Naive thymus-derived CD8-positive, alpha-beta T cell (primary cell): ENCODE measurements at regions not wholly inside any gene's neighbourhood (a gene's known extent, or its start where the extent isn't known, plus 50 kb on each side); places are given as distances from the start of the nearest gene placed in this dataset.

ENCODE experiments used
- ATAC-seq, 2 donors: fragments of 150-1000 bp; cut with Tn5 transposase in 1 of 2; sonication (Bioruptor Pico), chemical (Tn5 transposase) in 1 of 2; 1 replicate in 1 of 2; 2 replicates in 1 of 2; pipeline ENCODE4 v1.10.0; 2021; ENCODE audit warnings: mild to moderate bottlenecking in 2 of 2, moderate library complexity in 2 of 2
- POLR2A ChIA-PET: fragments of 350-600 bp; sonication (Branson Sonifier 250); formaldehyde crosslinking; loops from one replicate; lab custom pipeline; 2021; ENCODE audit warnings: antibody characterized with exemption; lab: Charles Lee
- DNase-seq, 10 donors: peaks; one replicate each; pipeline versions ENCODE4 v3.0.0 to v3.0.0-alpha.2; 2020 to 2022
- H3K27ac Mint-ChIP-seq, 10 donors: one replicate each; pipeline ENCODE4 v1.8.0; 2020 to 2022; ENCODE audit warnings: mild to moderate bottlenecking in 10 of 10, mixed read lengths in 10 of 10, moderate library complexity in 4 of 10, inconsistent platforms in 1 of 10
- H3K27me3 Mint-ChIP-seq, 5 donors: one replicate each; pipeline ENCODE4 v1.8.0; 2021 to 2022; ENCODE audit warnings: mixed read lengths in 5 of 5
- H3K36me3 Mint-ChIP-seq, 3 donors: one replicate each; pipeline ENCODE4 v1.8.0; 2020 to 2022; ENCODE audit warnings: mixed read lengths in 3 of 3, mild to moderate bottlenecking in 2 of 3, inconsistent platforms in 1 of 3
- H3K4me1 Mint-ChIP-seq, 4 donors: one replicate each; pipeline ENCODE4 v1.8.0; 2021 to 2022; ENCODE audit warnings: mixed read lengths in 4 of 4
- H3K4me3 Mint-ChIP-seq, 10 donors: one replicate each; pipeline ENCODE4 v1.8.0; 2020 to 2022; ENCODE audit warnings: mild to moderate bottlenecking in 10 of 10, mixed read lengths in 10 of 10, moderate library complexity in 6 of 10, inconsistent platforms in 1 of 10
- H3K9me3 Mint-ChIP-seq, 9 donors: one replicate each; pipeline ENCODE4 v1.8.0; 2020 to 2022; ENCODE audit warnings: mixed read lengths in 9 of 9, mild to moderate bottlenecking in 3 of 9, inconsistent platforms in 1 of 9, moderate library complexity in 1 of 9

DNA sequence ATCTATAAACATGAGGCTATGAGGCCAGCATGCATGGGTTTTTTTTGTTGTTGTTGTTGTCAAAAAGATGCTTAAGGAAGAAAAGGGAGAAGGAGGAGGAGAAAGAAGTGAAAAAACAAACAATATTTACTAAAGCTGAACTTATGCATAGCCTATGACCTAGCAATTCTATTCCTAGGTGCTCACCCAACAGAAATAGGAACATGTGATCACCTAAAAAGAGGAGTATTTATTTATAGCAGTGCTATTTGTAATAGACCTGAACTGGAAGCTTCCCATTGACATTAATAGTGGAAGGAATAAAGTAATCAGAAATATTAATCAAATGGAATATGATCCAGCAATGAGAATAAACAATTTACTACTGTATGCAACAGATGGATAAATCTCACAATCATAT is 156.5 kb upstream of the OLIG3 start:
- Mint-ChIP-seq H3K27me3 (peaks cover 5 to 16% (median 11%) of the 10 kb centered on the region in 5 donors), H3K9me3 (peaks cover 0 to 42% (median 0%) of the 10 kb centered on the region in 9 donors), H3K4me1 (no peaks in the 10 kb centered on the region), H3K4me3 (no peak overlapping the region), H3K36me3 (peaks cover 0 to 7% (median 4%) of the 10 kb centered on the region in 3 donors), H3K27ac (peak overlapping the region in 1 of 10 donors; percentile 3)
- DNase-seq, result no peak
- no peak for ATAC-seq
- POLR2A ChIA-PET, result no interaction called here

DNA sequence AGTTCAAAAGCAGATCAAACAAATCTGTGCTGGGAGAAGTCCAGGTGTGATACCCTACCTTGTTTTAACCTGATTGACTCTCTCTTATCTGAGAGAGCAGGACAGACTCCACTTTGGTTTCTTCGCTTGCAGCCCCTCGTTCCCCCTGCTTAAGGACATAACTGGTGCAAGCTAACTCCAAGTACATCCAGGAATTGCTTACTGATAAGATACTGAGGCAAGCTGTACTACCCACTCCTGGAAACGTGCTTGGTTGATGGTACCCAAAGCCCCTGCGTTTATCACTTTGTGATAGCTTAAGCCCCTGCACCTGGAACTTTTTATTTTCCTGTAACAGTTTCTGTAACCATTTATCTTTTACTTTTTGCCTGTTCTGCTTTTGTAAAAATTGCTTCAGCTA is 157.0 kb upstream of the OLIG3 start:
- DNase-seq (no peak), ATAC-seq (no peak)
- no peak overlapping the region for H3K27ac Mint-ChIP-seq
- peaks cover 0 to 7% (median 4%) of the 10 kb centered on the region in 3 donors for H3K36me3 Mint-ChIP-seq
- peaks cover 4 to 16% (median 10%) of the 10 kb centered on the region in 5 donors for H3K27me3 Mint-ChIP-seq
- peaks cover 0 to 47% (median 0%) of the 10 kb centered on the region in 9 donors for H3K9me3 Mint-ChIP-seq
- POLR2A ChIA-PET, result no interaction called here
- H3K4me3 Mint-ChIP-seq, result no peak overlapping the region
- no peaks in the 10 kb centered on the region for H3K4me1 Mint-ChIP-seq

DNA sequence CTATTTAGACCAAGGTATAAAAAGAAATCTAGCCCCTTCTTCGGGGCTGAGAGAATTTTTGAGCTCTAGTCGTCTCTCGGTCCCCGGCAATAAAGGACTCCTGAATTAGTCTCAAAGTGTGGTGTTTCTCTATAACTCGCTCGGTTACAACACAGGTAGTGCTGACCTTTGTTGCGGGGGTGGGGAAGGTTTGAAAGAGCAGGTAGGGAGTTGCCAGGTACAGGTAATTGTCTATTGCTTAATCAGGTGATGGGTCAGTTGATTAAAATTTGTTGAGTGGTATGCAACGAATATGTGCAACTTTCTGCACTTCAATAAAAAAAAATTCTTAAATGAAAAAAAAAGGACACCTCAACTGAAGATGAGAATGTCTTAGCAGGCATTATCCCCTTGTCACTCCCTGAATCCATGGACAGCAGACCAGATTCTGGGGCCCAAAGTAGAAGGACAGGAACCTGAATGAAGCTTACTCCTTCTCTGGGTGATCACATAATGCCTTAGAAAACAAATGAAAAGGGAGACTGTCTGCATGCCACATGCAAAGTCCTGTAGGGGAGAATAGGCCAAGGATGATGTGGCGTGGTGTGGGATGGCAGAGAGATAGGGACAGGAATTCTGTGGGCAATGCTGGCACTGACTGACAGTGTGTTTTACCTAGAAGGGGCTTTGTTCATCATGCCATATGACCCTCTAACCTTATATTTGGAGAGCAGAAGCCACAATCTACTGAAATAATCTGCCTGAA is 157.6 kb upstream of the OLIG3 start:
- H3K27ac Mint-ChIP-seq, result no peak overlapping the region
- peaks cover 4 to 16% (median 8%) of the 10 kb centered on the region in 5 donors for H3K27me3 Mint-ChIP-seq
- no peaks in the 10 kb centered on the region for H3K4me1 Mint-ChIP-seq
- peaks cover 0 to 52% (median 0%) of the 10 kb centered on the region in 9 donors for H3K9me3 Mint-ChIP-seq
- POLR2A ChIA-PET, result no interaction called here
- no peak for DNase-seq
- ATAC-seq, result no peak
- H3K4me3 Mint-ChIP-seq, result no peak overlapping the region
- H3K36me3 Mint-ChIP-seq, result peaks cover 0 to 11% (median 4%) of the 10 kb centered on the region in 3 donors

DNA sequence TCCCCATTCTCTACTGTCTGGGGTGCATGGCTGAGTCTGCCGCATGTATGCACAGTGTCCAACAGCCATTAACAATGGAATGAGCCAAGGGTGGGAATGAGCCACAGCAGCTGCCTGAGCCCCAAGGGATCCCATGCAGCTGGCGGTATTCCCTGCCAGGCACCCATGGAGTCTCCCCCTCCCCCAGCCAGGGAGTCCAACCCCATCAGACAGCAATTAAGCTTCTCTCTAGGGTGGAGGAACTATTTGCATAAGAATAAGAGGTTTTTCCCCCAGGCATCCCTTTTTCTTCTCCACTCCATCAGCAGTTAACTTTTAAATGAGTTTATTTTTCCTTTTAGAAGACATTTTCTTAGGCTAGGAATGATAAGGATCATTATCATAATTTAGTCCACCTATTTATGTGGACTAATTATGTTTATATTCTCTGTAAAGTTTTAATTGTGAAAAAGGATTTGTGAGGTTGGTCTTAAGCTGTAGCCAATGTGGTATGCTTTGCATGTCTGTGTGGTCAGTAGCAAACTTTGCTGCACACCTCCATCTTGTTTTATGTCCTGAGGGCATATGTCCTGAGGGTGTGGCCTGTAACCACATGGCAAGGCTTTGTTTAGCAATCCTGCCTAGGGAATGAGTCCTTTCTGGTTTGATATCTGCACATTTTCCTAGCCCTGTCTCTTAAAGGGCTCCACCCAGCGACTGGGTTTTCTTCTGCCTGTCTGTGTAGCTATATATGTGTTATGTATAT is 158.9 kb upstream of the OLIG3 start:
- ATAC-seq, result no peak
- Mint-ChIP-seq H3K36me3 (peaks cover 0 to 14% (median 4%) of the 10 kb centered on the region in 3 donors), H3K9me3 (peaks cover 0 to 54% (median 0%) of the 10 kb centered on the region in 9 donors), H3K4me3 (no peak overlapping the region), H3K27ac (no peak overlapping the region), H3K4me1 (no peaks in the 10 kb centered on the region), H3K27me3 (peaks cover 0 to 11% (median 3%) of the 10 kb centered on the region in 5 donors)
- no peak for DNase-seq
- POLR2A ChIA-PET, result no interaction called here

DNA sequence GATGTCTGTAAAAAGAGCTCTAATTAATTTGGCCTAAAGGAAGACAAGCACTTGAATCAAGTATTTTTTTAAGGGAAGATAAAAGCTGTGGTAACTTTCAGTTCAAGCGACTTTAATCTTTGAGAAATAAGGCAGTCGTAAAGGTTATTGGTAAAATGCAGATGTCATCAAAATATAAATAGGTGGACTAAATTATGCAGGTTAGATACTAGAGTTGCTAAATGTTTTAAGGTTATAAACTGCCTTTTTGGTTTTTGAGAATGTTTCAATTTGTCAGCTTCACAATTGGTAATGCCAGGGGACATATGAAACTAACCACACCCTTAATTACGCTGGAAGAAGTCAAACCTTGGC is 159.5 kb upstream of the OLIG3 start:
- DNase-seq (no peak), ATAC-seq (no peak)
- Mint-ChIP-seq H3K4me1 (no peaks in the 10 kb centered on the region), H3K4me3 (no peak overlapping the region), H3K9me3 (peaks cover 0 to 54% (median 0%) of the 10 kb centered on the region in 9 donors), H3K27me3 (peaks cover 0 to 8% (median 3%) of the 10 kb centered on the region in 5 donors), H3K36me3 (peaks cover 0 to 14% (median 4%) of the 10 kb centered on the region in 3 donors), H3K27ac (no peak overlapping the region)
- POLR2A ChIA-PET, result no interaction called here

DNA sequence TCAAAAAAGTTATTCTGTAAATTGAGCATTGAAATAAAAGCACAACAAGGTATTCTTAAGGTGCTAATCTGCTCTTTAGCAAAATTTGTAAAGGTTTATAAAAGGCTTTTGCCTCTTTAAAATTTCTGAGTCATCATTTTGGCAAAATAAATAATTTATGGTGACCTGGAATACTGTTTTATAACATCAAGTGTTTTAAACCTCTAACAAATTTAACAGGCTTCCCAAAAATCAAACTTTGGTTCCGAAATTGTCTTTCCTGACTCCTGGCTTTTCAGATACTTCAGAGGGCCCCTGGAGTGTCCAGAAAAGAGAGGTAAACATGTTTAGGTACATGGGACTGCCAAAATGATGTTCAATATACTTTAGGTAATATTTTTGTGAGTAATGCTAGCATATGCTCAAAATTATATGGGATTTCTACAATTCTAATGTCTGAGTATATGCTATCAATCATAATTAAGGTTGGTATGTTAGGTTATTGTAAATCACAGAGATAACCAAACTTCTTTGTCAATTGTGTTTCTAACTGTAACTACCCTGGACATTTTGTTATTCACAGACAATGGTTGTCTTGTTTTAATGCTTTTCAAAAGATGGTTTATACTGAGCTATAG is 160.3 kb upstream of the OLIG3 start:
- H3K4me1 Mint-ChIP-seq, result no peaks in the 10 kb centered on the region
- H3K27ac Mint-ChIP-seq, result no peak overlapping the region
- H3K27me3 Mint-ChIP-seq, result peaks cover 0 to 8% (median 3%) of the 10 kb centered on the region in 5 donors
- POLR2A ChIA-PET, result interaction anchor here (0.5 kb wide), 1 partner anchor 240 kb away, joined by 7 read pairs; no protein-coding TSS in a partner anchor
- peaks cover 0 to 14% (median 4%) of the 10 kb centered on the region in 3 donors for H3K36me3 Mint-ChIP-seq
- peaks cover 0 to 54% (median 0%) of the 10 kb centered on the region in 9 donors for H3K9me3 Mint-ChIP-seq
- ATAC-seq (no peak), DNase-seq (no peak)
- H3K4me3 Mint-ChIP-seq, result no peak overlapping the region

DNA sequence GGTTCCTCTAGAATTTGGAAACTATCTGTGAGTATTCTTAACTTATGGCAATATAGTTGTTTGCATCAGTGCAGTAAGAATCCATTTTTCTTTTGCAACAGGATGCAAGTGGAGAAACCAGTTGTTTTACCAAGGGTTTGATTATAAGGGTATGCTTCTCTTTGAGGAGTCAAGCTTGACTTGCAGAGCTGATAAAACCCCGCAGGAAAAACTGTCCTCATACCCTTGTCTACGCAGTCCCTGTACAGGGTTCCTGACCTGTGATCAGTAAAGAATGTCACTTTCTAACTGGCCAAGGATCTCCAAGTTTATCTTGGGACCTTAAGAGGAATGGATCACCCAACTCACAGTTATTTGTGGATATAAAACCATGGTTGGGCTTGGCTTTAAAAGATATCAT is 161.1 kb upstream of the OLIG3 start:
- POLR2A ChIA-PET, result interaction anchor here (0.5 kb wide), 1 partner anchor 241 kb away, joined by 7 read pairs; no protein-coding TSS in a partner anchor
- no peak for DNase-seq
- H3K27me3 Mint-ChIP-seq, result peaks cover 0 to 7% (median 3%) of the 10 kb centered on the region in 5 donors
- H3K4me3 Mint-ChIP-seq, result no peak overlapping the region
- no peaks in the 10 kb centered on the region for H3K4me1 Mint-ChIP-seq
- H3K36me3 Mint-ChIP-seq, result peaks cover 0 to 14% (median 4%) of the 10 kb centered on the region in 3 donors
- peaks cover 0 to 54% (median 0%) of the 10 kb centered on the region in 9 donors for H3K9me3 Mint-ChIP-seq
- H3K27ac Mint-ChIP-seq, result no peak overlapping the region
- ATAC-seq, result no peak

DNA sequence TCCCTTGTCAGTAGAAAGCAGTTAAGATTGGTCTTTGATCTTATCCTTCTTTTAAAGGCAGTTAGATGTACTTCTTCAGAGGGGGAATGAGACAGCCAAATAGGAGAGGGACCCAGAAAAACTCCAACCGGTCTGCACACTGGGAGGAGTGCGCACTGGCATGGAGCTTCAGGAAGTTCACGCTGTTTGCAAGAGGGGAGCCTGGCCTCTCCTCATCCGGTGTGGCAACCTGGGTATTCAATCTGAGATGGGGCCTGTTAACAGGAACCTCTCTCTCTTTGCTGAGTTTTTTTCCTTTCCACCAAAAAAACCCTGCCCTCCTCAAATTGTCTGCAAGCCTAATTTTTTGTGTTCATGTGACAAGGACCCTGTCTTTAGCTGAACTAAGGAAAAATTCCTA is 162.5 kb upstream of the OLIG3 start:
- Mint-ChIP-seq H3K36me3 (peaks cover 0 to 12% (median 4%) of the 10 kb centered on the region in 3 donors), H3K4me1 (no peaks in the 10 kb centered on the region), H3K27ac (no peak overlapping the region), H3K4me3 (no peak overlapping the region), H3K27me3 (peaks cover 0 to 3% (median 0%) of the 10 kb centered on the region in 5 donors), H3K9me3 (peaks cover 0 to 47% (median 0%) of the 10 kb centered on the region in 9 donors)
- POLR2A ChIA-PET, result no interaction called here
- no peak for DNase-seq
- ATAC-seq, result no peak

DNA sequence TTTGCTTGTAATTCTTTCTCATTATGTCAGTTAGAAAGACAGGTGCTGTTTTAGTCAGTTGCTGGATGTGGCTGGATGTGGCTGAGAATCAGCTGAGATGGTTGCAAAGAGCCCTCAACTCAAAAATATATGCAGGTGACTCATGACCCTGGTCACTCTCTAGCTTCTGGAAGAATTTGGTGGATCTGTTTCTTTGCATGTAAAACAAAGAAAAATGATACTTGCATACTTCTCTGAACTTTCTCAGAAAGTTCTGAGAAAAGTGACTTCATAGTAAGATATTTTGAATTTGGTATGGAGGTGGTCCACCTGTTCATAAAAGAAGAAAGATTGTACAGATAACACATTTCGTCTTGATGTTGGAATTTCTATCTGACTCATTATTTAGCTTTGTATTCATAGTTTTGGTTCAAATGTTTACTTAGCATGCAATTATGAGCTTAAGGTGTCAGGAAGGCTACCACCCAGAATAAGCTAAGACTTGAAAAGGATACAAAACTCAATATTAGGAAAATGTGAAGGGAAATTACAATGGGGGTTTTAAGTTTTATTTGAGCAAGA is 163.2 kb upstream of the OLIG3 start:
- ATAC-seq (no peak), DNase-seq (no peak)
- H3K4me1 Mint-ChIP-seq, result no peaks in the 10 kb centered on the region
- H3K36me3 Mint-ChIP-seq, result peaks cover 0 to 12% (median 4%) of the 10 kb centered on the region in 3 donors
- POLR2A ChIA-PET, result no interaction called here
- H3K27ac Mint-ChIP-seq, result no peak overlapping the region
- H3K4me3 Mint-ChIP-seq, result no peak overlapping the region
- peaks cover 0 to 3% (median 0%) of the 10 kb centered on the region in 5 donors for H3K27me3 Mint-ChIP-seq
- H3K9me3 Mint-ChIP-seq, result peaks cover 0 to 40% (median 0%) of the 10 kb centered on the region in 9 donors

DNA sequence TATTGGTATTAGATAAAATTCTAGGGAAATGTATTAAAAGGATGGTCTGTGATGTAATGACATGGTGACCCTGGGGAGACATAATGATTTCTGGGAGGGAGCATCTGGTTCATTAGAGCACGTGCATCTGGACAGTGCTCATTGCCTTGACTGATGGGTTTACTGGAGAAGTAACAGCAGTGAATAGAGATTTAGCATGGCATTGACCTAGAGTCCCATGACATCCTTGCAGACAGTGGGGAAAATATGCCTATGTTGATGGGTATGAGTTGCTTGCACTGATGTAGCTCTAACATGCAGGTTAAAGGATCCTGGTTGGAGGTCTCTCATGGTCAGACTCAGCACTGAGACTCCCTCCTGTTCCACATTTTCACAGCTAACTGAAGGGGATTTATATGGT is 164.1 kb upstream of the OLIG3 start:
- POLR2A ChIA-PET, result no interaction called here
- ATAC-seq, result no peak
- H3K36me3 Mint-ChIP-seq, result peaks cover 0 to 12% (median 4%) of the 10 kb centered on the region in 3 donors
- peaks cover 0 to 3% (median 0%) of the 10 kb centered on the region in 5 donors for H3K27me3 Mint-ChIP-seq
- H3K27ac Mint-ChIP-seq, result no peak overlapping the region
- no peak overlapping the region for H3K4me3 Mint-ChIP-seq
- H3K9me3 Mint-ChIP-seq, result peaks cover 0 to 32% (median 0%) of the 10 kb centered on the region in 9 donors
- H3K4me1 Mint-ChIP-seq, result no peaks in the 10 kb centered on the region
- DNase-seq, result no peak

DNA sequence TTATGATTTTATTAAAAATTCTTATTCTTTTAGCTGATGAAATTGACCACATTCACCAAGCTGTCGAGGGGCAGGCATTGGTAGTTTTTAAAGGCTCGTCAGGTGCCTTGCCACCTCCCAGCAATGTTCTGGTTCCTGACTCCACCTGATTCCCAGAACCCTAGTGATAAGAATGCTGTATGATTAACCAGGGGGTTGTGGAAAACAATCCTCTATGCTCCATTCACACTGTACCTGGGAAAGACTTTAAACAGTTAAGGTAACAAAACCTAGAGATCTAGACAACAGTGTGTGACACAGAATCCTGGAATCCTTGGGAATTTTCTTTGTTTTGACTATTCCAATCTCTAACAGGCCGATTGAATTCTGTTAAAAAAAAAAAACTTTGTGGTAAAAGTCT is 165.7 kb upstream of the OLIG3 start:
- Mint-ChIP-seq H3K27me3 (peaks cover 0 to 3% (median 0%) of the 10 kb centered on the region in 5 donors), H3K36me3 (peaks cover 0 to 7% (median 0%) of the 10 kb centered on the region in 3 donors), H3K4me3 (no peak overlapping the region), H3K4me1 (no peaks in the 10 kb centered on the region), H3K9me3 (peaks cover 0 to 20% (median 0%) of the 10 kb centered on the region in 9 donors), H3K27ac (no peak overlapping the region)
- ATAC-seq (no peak), DNase-seq (no peak)
- POLR2A ChIA-PET, result no interaction called here

DNA sequence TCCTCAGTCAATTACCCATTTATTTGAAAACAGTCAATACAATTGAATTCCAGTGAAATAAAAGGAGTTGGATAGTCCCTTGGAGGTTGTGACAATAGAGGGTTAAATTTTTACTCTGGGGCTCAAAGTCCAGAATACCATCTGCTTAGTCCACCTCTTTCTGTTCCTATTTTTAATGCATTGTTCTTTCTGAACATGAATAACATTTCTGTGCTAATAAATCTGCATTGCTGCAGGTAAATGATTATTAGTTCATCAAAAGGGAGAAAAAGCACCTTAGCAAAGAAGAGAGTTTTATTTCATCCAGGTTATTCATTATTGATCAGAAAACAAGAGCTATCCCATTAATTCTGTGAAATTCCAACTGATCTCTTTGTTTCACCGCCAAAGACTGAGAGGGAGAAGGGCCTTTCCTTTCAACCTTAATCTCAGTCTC is 166.1 kb upstream of the OLIG3 start:
- Mint-ChIP-seq H3K9me3 (peaks cover 0 to 16% (median 0%) of the 10 kb centered on the region in 9 donors), H3K4me3 (no peak overlapping the region), H3K27me3 (peaks cover 0 to 3% (median 0%) of the 10 kb centered on the region in 5 donors), H3K36me3 (peaks cover 0 to 7% (median 0%) of the 10 kb centered on the region in 3 donors), H3K4me1 (no peaks in the 10 kb centered on the region), H3K27ac (no peak overlapping the region)
- ATAC-seq (no peak), DNase-seq (no peak)
- POLR2A ChIA-PET, result no interaction called here
